ENCODE measurements at regions not wholly inside any gene's neighbourhood (a gene's known extent, or its start where the extent isn't known, plus 50 kb on each side); places are given as distances from the start of the nearest gene placed in this dataset.
"Not testable (repeated sequence)": the region's sequence is repeated elsewhere in the genome, so short reads cannot be mapped to it uniquely, and the experiment has no call there.

- TF ChIP-seq POLR2A (IDR thresholded peaks at IDR 0.05), result no peak
- TF ChIP-seq CTCF (IDR thresholded peaks at IDR 0.05), result no peak
- no peak overlapping the region for H3K27ac ChIP-seq
- H3K27me3 ChIP-seq, result no peaks in the 10 kb centered on the region
- no peaks in the 10 kb centered on the region for H3K36me3 ChIP-seq
- 81 to 98% methylated on average over 4 of the region's 4 CpGs for WGBS, 2 donors
- intact Hi-C loops (cut with DNase I), result no loop called here
- no peak overlapping the region for H3K4me3 ChIP-seq
- H3K9me3 ChIP-seq, result no peaks in the 10 kb centered on the region
- DNase-seq, result no peak
- H3K4me1 ChIP-seq, result no peaks in the 10 kb centered on the region
Measured at GRCh38 chr3:55269636-55270035, 217.5 kb downstream of the WNT5A start.

- H3K27me3 ChIP-seq, result no peaks in the 10 kb centered on the region
- H3K27ac ChIP-seq, result no peak overlapping the region
- no peak overlapping the region for H3K4me3 ChIP-seq
- no peak for DNase-seq
- intact Hi-C loops (cut with DNase I), result no loop called here
- TF ChIP-seq CTCF (IDR thresholded peaks at IDR 0.05), result no peak
- no peak for TF ChIP-seq POLR2A (IDR thresholded peaks at IDR 0.05)
- whole genome bisulfite sequencing, 2 donors, result 61 to 86% methylated on average over 4 of the region's 4 CpGs
- H3K36me3 ChIP-seq, result no peaks in the 10 kb centered on the region
- no peaks in the 10 kb centered on the region for H3K4me1 ChIP-seq
- H3K9me3 ChIP-seq, result no peaks in the 10 kb centered on the region
Measured at GRCh38 chr3:55269096-55269495, 218.0 kb downstream of the WNT5A start.

- Histone ChIP-seq H3K4me1 (no peaks in the 10 kb centered on the region), H3K27me3 (no peaks in the 10 kb centered on the region), H3K27ac (no peak overlapping the region), H3K36me3 (no peaks in the 10 kb centered on the region), H3K9me3 (no peaks in the 10 kb centered on the region), H3K4me3 (no peak overlapping the region)
- TF ChIP-seq CTCF (IDR thresholded peaks at IDR 0.05) (no peak), POLR2A (IDR thresholded peaks at IDR 0.05) (no peak)
- WGBS, 2 donors, result 65 to 68% methylated on average over 2 of the region's 2 CpGs
- DNase-seq, result no peak
- intact Hi-C loops (cut with DNase I), result no loop called here
Measured at GRCh38 chr3:55267206-55267930, 219.7 kb downstream of the WNT5A start.

GRCh38 chr3:55264919-55265318 is 222.2 kb downstream of the WNT5A start:
- intact Hi-C loops (cut with DNase I), result no loop called here
- Histone ChIP-seq H3K9me3 (no peaks in the 10 kb centered on the region), H3K4me3 (no peak overlapping the region), H3K4me1 (no peaks in the 10 kb centered on the region), H3K36me3 (no peaks in the 10 kb centered on the region), H3K27me3 (no peaks in the 10 kb centered on the region), H3K27ac (no peak overlapping the region)
- no peak for TF ChIP-seq CTCF (IDR thresholded peaks at IDR 0.05)
- TF ChIP-seq POLR2A (IDR thresholded peaks at IDR 0.05), result no peak
- no peak for DNase-seq
- 70 to 94% methylated on average over 3 of the region's 3 CpGs for WGBS, 2 donors

- H3K27me3 ChIP-seq, result no peaks in the 10 kb centered on the region
- no peaks in the 10 kb centered on the region for H3K4me1 ChIP-seq
- no peak overlapping the region for H3K27ac ChIP-seq
- no peaks in the 10 kb centered on the region for H3K36me3 ChIP-seq
- no peaks in the 10 kb centered on the region for H3K9me3 ChIP-seq
- H3K4me3 ChIP-seq, result no peak overlapping the region
- DNase-seq, result no peak
- intact Hi-C loops (cut with DNase I), result no loop called here
- TF ChIP-seq CTCF (IDR thresholded peaks at IDR 0.05) (no peak), POLR2A (IDR thresholded peaks at IDR 0.05) (no peak)
Measured at GRCh38 chr3:55252921-55253320, 234.2 kb downstream of the WNT5A start.

GRCh38 chr3:55249156-55249555 is 237.9 kb downstream of the WNT5A start:
- WGBS, 2 donors, result 83 to 88% methylated on average over 6 of the region's 6 CpGs
- H3K4me3 ChIP-seq; intact Hi-C loops (cut with DNase I); DNase-seq; H3K27ac ChIP-seq; H3K4me1 ChIP-seq; H3K27me3 ChIP-seq; H3K9me3 ChIP-seq; H3K36me3 ChIP-seq: not testable (repeated sequence)
